Neutrophil (primary cell): ENCODE measurements at regions not wholly inside any gene's neighbourhood (a gene's known extent, or its start where the extent isn't known, plus 50 kb on each side); places are given as distances from the start of the nearest gene placed in this dataset.

Experiments
- H3K27ac ChIP-seq: fragments of 200-600 bp; sonication (generic); 2 replicates; pipeline ENCODE4 v1.5.1; 2016; ENCODE audit warnings: mild to moderate bottlenecking, moderate library complexity
- H3K27me3 ChIP-seq: fragments of 200-600 bp; sonication (generic); 2 replicates; pipeline ENCODE4 v1.6.0; 2016; ENCODE audit warnings: mild to moderate bottlenecking
- H3K36me3 ChIP-seq: fragments of 200-600 bp; sonication (generic); 2 replicates; pipeline ENCODE4 v1.5.1; 2017
- H3K4me1 ChIP-seq, 2 experiments: fragments of 200-600 bp in 1 of 2; sonication (generic) in 1 of 2; 1 replicate in 1 of 2; 2 replicates in 1 of 2; pipeline versions ENCODE4 v1.5.1 to v1.6.1; 2013 to 2016; ENCODE audit warnings: low read depth in 1 of 2, low read length in 1 of 2, mild to moderate bottlenecking in 1 of 2, moderate library complexity in 1 of 2; ENCODE audit not compliant: control insufficient read depth in 1 of 2, insufficient read depth in 1 of 2
- H3K4me3 ChIP-seq, 2 experiments: fragments of 200-600 bp in 1 of 2; sonication (generic) in 1 of 2; 1 replicate in 1 of 2; 2 replicates in 1 of 2; pipeline ENCODE4 v1.5.1; 2013 to 2016; ENCODE audit warnings: low read depth in 1 of 2, low read length in 1 of 2, mild to moderate bottlenecking in 1 of 2, moderate library complexity in 1 of 2
- H3K9me3 ChIP-seq: fragments of 200-600 bp; sonication (generic); 2 replicates; pipeline ENCODE4 v1.5.1; 2016
- CTCF ChIP-seq: fragments of 200-600 bp; sonication (generic); IDR thresholded peaks from 2 replicates; pipeline ENCODE4 v1.5.1; 2016; ENCODE audit warnings: antibody characterized with exemption

- Histone ChIP-seq H3K27ac (no peak overlapping the region), H3K9me3 (no peaks in the 10 kb centered on the region), H3K36me3 (no peaks in the 10 kb centered on the region), H3K27me3 (peaks cover 15% of the 10 kb centered on the region), H3K4me3 (no peak overlapping the region), H3K4me1 (no peaks in the 10 kb centered on the region)
- TF ChIP-seq CTCF, result no peak
Observed at GRCh38 chr11:116650052-116650451, 122.7 kb downstream of the BUD13 start.

GRCh38 chr11:116649268-116649667 is 123.5 kb downstream of the BUD13 start:
- no peak overlapping the region for H3K4me3 ChIP-seq
- H3K36me3 ChIP-seq, result no peaks in the 10 kb centered on the region
- H3K27ac ChIP-seq, result no peak overlapping the region
- H3K9me3 ChIP-seq, result no peaks in the 10 kb centered on the region
- TF ChIP-seq CTCF, result no peak
- H3K27me3 ChIP-seq, result peaks cover 15% of the 10 kb centered on the region
- no peaks in the 10 kb centered on the region for H3K4me1 ChIP-seq

GRCh38 chr11:116648247-116649174 is 124.3 kb downstream of the BUD13 start:
- H3K9me3 ChIP-seq, result no peaks in the 10 kb centered on the region
- no peak overlapping the region for H3K27ac ChIP-seq
- no peak overlapping the region for H3K4me3 ChIP-seq
- no peaks in the 10 kb centered on the region for H3K4me1 ChIP-seq
- no peaks in the 10 kb centered on the region for H3K36me3 ChIP-seq
- peaks cover 15% of the 10 kb centered on the region for H3K27me3 ChIP-seq
- no peak for TF ChIP-seq CTCF

GRCh38 chr11:116647305-116648080 is 125.3 kb downstream of the BUD13 start:
- peaks cover 15% of the 10 kb centered on the region for H3K27me3 ChIP-seq
- H3K9me3 ChIP-seq, result no peaks in the 10 kb centered on the region
- H3K4me3 ChIP-seq, result no peak overlapping the region
- H3K36me3 ChIP-seq, result no peaks in the 10 kb centered on the region
- no peak overlapping the region for H3K27ac ChIP-seq
- TF ChIP-seq CTCF, result no peak
- no peaks in the 10 kb centered on the region for H3K4me1 ChIP-seq

- no peak for TF ChIP-seq CTCF
- peaks cover 7% of the 10 kb centered on the region for H3K27me3 ChIP-seq
- H3K4me1 ChIP-seq, result no peaks in the 10 kb centered on the region
- no peak overlapping the region for H3K27ac ChIP-seq
- no peaks in the 10 kb centered on the region for H3K36me3 ChIP-seq
- no peaks in the 10 kb centered on the region for H3K9me3 ChIP-seq
- no peak overlapping the region for H3K4me3 ChIP-seq
Observed at GRCh38 chr11:116646191-116646590, 126.6 kb downstream of the BUD13 start.
